ENCODE measurements at regions not wholly inside any gene's neighbourhood (a gene's known extent, or its start where the extent isn't known, plus 50 kb on each side); places are given as distances from the start of the nearest gene placed in this dataset.
"Not testable (repeated sequence)": the region's sequence is repeated elsewhere in the genome, so short reads cannot be mapped to it uniquely, and the experiment has no call there.

DNA sequence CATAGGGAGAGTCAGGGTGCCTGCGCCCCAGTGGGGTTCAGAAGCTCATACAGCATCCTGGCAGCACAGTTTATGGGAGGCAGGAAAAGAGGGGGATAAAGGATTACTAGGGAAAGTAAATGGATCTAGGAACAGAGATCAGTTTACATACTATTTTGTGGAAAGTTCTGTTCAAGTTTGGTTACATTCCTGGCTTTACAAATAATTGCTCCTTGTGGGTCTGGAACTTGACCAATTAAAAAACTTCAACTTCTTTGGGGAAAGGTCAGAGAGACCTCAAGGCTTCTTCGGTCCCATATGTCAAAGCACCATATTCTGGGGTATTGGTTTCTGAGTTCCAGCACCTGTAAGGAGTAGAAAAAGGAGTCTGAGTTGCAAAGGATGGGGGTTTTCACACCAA lies 64.1 kb downstream of the ZDHHC19 start:
- DNase-seq (ENCODE audit: extremely low read depth in 1 of 11, low read depth in 9 of 11, low spot score in 4 of 11) = no peak

DNA sequence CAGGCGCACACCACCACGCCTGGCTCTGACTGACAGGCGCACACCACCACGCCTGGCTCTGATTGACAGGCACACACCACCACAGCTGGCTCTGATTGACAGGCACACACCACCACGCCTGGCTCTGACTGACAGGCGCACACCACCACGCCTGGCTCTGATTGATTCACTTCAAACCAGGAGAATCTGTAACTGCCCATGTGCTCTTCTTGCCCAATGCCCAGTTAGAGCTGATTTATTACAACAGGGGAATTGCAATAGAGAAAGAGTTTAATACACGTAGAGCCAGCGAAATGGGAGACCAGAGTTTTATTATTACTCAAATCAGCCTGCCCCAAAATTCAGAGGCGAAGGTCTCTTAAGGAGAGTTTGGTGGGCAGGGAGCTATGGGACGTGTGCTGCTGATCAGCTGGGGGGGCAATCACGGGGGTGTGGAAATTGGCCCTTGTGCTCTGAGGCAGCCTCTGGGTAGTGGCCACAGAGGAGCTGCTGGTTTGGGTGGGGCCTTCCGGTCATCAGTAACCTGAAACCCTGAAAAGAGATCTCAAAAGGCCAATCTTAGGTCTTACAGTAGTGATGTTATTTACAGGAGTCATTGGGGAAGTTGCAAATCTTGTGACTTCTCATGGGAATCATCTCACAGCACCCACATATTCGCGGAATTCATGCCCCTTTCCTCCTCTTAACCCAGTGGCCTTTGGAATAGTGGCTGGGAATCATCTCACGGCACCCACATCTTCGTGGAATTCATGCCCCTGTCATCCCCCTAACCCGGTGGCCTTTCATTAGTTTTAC lies 63.8 kb upstream of the TFRC start:
- no peak for DNase-seq (ENCODE audit: extremely low read depth in 1 of 11, low read depth in 9 of 11, low spot score in 4 of 11)

DNA sequence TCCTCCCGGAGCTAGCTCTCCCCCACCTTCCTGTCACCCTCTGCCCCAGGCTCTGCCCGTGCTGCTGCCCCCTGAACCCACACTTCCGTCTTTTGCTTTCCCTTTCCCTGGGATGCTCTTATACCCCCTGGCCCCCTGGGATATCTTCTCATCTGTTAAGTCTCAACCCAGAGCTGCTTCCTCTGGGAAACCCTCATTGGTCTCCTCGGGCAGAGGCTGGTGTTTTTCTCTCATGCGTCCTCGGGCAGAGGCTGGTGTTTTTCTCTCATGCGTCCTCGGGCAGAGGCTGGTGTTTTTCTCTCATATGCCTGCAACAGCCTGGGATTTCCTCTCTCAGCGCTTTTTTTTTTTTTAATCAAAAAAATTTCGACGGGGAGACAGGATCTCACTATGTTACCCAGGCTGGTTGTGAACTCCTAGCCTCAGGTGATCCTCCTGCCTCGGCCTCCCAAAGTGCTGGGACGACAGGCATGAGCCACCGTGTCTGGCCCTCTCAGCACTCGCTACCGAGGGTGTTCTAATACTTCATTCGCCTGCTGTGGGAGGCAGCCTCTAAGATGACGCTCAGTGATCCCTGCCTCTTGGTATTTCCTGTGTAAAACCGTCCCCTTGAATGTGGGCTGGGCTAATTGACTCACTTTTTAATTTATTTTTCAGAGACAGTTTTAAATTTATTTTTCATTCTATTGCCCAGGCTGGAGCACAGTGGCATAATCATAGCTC lies 62.7 kb upstream of the TFRC start:
- no peak for DNase-seq (ENCODE audit: extremely low read depth in 1 of 11, low read depth in 9 of 11, low spot score in 4 of 11)

DNA sequence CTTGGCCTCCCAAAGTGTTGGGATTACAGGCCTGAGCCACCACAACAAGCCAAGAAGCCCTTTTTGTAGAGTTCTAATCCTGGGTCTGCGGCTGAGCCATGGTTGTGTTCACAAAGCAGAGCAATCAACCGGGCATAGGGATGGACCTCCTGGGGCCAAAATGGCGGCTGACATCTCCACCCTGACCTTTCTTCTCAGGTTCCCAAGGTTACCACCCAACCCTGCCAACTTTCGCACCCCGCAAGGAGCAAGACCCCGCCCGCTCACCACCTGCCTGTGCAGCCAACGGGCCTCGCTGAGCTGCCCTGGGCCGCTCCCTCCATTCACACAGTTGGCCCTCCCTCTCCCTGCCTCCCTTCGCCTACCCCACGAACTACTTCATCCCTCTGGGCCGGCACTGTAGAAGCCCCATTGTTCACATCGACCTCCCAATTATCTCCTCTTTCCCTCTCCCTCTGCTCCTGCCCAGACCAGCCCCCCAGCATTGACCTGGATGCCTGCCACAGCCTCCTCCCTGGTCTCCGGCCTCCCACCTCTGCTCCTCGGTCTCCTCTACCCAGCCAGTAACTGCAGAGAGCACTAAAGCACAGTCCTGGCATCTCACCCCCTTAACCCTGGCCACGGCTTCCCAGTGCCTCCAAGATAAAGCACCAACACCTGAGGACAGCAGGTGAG lies 62.0 kb upstream of the TFRC start:
- DNase-seq (ENCODE audit: extremely low read depth in 1 of 11, low read depth in 9 of 11, low spot score in 4 of 11) = no peak

DNA sequence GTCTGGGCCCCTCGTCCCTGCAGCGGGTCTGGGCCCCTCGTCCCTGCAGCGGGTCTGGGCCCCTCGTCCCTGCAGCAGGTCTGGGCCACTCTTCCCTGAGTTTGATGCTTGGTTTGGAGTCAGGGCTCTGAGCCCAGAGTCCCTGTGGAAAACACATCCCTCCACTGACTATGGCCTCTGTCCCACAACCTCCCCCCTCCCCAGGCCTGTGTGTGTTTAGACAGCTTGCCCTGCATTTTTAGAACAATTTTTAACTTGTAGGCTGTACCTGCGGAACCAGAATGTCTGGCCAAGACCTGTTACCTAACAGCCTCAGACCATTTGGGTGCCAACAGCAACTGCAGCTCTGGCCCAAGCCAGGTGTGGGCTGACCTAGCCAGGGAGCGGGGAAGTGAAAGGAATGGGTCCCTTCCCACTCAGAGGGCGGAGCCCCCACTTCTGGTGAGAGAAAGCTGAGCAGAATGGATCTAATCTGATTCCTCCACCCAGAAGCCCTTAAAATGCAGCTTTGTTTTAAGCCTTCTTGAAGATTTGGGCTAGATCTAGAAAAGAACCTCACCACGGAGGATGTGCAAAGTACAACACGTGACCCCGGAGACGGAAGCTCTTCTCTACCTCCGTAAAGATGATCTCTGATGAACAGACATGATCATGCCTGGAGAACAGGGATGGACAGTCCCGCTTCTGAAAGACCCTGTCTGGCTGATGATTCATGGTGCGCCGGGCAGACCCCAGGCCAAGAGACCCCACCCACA lies 60.5 kb upstream of the TFRC start:
- DNase-seq (ENCODE audit: extremely low read depth in 1 of 11, low read depth in 9 of 11, low spot score in 4 of 11) = peak in 2 of 11 donors; percentile 15 to 32

DNA sequence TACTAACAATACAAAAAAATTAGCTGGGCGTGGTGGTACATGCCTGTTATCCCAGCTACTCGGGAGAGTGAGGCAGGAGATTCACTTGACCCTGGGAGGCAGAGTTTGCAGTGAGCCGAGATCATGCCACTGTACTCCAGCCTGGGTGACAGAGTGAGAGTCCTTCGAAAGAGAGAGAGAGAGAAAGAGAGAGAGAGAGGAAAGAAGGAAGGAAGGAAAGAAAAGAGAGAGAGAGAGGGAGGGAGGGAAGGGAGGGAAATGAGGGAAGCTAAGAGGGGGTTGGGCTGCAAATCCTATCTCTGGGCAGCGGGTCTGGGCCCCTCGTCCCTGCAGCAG lies 59.9 kb upstream of the TFRC start:
- DNase-seq (ENCODE audit: extremely low read depth in 1 of 11, low read depth in 9 of 11, low spot score in 4 of 11) = no peak

DNA sequence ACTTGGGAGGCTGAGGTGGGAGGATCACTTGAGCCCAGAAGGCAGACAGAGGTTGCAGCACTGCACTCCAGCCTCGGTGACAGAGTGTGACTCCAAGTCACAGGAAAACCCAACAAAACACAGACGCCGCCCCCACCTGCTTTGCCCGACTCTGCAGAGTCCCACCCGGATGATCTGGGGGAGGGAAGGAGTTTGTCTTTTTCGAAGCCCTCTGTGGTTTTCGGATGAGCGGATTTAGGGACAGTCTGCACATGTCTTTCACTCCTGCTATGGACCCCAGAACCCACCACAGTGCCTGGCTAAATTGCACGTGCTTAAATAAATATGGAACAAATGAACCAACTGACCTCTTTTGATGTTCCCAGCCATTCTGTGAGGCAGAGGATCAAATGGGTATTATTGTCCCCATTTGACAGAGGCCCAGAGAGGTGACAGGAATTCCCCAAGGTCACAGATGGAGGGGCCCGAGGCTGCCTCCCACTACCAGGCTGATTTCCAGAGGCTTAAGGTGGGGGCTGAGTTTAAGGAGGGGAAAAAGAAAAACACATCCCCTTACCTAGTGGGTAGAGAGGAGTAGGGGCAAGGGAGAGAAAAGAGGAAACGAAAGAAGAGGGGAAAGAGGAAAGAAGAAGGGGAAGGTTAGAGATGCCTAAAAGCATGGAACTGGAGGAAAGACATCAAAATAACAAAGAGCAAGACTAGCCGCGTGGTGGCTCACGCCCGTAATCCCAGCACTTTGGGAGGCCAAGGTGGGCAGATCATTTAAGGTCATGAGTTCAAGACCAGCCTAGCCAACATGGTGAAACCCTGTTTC lies 59.4 kb upstream of the TFRC start:
- DNase-seq (ENCODE audit: extremely low read depth in 1 of 11, low read depth in 9 of 11, low spot score in 4 of 11) = no peak

DNA sequence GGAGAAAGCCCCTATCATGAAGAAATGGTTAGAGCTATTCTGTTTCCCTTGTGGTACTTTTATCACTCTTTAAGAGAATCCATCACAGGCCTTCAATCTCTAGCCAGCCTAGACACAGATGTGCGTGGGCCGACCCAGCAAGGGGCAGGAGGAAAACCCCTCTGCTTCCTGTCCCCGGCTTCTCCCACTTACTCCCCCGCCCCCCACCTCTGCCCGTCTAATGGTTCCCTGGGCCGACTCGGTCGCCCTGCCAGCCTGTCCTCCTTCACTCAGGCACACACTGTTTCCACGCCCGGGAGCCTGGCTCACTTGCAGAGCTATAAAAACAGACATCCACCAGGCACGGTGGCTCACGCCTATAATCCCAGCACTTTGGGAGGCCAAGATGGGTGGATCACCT lies 58.3 kb upstream of the TFRC start:
- peak in 3 of 11 donors; percentile 19 to 36 (median 28) for DNase-seq (ENCODE audit: extremely low read depth in 1 of 11, low read depth in 9 of 11, low spot score in 4 of 11)

DNA sequence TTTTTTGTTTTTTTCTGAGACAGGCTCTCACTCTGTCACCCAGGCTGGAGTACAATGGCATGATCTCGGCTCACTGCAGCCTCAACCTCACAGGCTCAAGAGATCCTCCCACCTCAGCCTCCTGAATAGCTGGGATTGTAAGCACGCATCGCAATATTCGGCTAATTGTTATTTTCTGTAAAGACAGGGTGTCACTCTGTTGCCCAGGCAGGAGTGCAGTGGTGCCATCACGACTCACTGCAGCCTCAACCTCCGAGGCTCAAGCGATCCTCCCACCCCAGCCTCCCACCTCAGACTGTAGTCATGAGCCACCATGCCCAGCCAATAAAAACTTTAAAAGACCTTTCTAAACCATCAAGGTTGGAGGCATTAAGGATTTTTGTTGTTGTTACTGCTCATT lies 57.4 kb upstream of the TFRC start:
- DNase-seq (ENCODE audit: extremely low read depth in 1 of 11, low read depth in 9 of 11, low spot score in 4 of 11) = no peak

DNA sequence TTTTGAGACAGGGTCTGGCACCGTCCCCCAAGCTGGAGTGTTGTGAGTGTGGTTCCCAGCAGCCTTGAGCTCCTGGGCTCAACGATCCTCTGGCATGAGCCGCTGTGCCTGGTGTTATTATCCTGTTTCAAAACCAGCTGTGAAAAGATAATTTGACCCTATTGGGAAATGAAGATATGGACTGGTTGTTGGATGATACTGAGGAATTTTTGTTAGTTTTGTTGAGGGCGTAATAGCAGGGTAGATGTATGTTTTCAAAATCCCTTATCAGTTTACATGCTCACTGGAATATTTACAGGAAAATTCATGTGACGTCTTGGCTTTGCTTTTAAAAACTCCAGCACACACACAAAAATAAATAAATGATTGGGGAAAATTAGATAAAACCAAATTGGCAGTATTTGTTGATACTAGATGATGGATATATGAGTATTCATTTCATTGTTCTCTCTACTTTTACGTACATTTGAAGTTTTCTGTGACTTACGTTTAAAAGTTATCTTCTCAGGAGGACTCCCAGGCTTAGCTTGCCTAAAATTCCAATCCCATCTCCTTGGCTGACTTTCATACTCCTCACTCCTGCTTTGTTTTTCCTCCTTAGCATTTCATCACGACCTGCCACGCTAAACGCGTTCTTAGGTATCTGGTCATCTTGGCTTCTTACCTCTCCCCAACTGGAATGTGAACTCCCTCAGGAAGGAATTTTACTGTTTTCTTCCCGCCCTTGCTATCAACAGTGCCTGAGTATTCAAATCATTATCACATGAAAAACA lies 56.8 kb upstream of the TFRC start:
- no peak for DNase-seq (ENCODE audit: extremely low read depth in 1 of 11, low read depth in 9 of 11, low spot score in 4 of 11)

DNA sequence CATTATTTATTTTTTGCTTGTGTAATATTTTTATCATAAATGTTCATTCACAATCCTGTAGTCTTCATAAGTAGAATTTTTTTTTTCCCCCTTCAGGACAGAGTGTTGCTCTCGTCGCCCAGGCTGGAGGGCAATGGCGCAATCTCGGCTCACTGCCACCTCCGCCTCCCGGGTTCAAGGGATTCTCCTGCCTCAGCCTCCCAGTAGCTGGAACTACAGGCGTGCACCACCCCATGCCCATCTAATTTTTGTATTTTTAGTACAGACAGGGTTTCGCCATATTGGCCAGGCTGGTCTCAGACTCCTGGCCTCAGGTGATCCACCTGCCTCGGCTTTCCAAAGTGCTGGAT lies 54.7 kb upstream of the TFRC start:
- not testable (repeated sequence) for DNase-seq (ENCODE audit: extremely low read depth in 1 of 11, low read depth in 9 of 11, low spot score in 4 of 11)

DNA sequence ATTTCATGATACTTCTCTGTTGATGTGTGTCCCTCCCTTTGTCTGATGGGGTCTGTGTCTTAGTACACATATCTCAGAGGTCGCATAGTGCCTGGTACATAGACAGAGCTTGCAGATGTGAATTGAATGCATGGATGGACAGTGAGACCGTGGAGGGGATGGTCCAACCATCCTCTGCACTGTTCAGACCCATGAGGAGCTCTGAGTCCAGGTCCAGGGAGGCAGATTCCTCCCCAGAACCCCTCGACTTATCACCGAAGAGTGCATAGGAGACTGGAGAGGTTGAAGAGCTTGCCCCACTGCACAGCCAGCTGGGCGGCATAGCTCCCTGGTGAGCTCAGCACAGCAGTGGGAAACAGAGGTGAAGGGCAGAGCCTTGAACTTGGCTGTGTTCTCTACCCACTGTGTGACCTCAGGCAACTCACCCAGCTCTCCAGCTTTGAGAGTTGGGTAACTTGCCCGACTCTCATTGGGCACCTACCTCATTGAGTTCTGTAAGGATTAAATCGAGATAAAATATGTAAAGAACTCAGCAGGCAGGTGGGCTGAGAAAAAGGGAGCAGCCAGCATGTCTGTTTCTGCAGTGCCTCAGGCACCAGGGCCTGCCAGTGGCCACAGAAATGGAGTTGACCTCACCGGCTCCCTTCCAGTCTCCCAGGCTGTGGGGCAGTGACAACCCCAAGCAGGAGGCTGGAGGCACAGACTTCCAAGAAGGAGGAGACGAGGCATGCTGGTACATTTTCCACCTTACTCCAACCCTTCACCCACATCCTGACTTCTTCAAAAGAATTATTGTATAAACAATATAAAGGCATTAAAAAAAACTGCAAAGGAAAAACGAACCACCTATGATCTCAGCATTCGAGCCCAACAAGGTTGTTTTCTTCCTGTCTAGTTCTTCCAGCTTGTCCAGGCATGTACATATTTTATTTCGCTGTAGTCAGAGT lies 54.1 kb upstream of the TFRC start:
- DNase-seq (ENCODE audit: extremely low read depth in 1 of 11, low read depth in 9 of 11, low spot score in 4 of 11) = no peak

DNA sequence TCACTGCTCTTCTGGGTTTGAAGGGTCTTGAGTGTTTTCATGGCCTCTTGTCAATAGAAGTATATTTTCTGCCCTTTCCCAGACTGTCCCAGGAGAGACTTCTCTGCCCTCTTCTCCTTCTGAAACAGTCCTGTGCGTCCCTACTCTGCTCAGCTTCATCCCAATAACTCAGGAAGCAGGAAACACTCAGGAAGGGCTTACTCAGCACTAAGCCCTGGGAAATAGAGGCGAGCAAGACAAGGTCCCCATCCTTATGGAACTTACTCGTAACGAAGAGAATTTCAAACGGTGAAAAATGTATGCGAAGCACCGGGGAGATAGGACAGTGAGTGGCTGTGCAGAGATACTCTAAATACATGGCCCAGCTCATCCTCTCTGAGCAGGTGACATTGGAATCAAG lies 52.8 kb upstream of the TFRC start:
- no peak for DNase-seq (ENCODE audit: extremely low read depth in 1 of 11, low read depth in 9 of 11, low spot score in 4 of 11)

DNA sequence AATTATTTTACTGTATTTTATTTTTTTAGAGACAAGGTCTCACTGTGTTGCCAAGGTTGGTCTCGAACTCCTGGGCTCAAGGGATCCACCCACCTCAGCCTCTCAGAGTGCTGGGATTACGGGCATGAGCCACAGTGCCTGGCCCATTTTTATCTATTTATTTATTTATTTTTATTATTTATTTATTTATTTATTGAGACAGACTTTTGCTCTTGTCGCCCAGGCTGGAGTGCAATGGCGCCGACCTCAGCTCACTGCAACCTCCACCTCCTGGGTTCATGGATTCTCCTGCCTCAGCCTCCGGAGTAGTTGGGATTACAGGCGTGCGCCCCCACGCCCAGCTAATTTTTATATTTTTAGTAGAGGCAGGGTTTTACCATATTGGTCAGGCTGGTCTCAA lies 52.0 kb upstream of the TFRC start:
- not testable (repeated sequence) for DNase-seq (ENCODE audit: extremely low read depth in 1 of 11, low read depth in 9 of 11, low spot score in 4 of 11)

DNA sequence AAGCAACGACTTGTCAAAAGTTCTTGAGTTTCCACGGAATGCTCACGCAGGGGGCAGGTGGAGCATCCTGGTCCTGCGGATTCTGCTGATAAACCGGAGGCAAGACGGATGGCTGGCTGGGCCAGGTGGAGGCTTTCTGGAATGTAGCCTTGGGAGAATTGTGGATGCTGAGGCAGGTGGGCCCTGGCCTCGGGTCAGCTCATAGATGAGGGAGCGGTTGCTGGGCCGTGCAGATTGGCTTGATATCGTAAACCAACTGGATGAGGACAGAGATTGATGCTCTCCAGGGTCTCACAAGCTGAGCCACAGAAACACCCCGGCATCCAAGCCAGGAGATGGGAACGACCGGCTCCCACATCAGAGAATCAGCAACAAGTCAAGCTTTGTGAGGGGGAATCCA lies 50.0 kb upstream of the TFRC start:
- DNase-seq (ENCODE audit: extremely low read depth in 1 of 11, low read depth in 9 of 11, low spot score in 4 of 11) = no peak
